B cell (primary cell): ENCODE measurements at regions not wholly inside any gene's neighbourhood (a gene's known extent, or its start where the extent isn't known, plus 50 kb on each side); places are given as distances from the start of the nearest gene placed in this dataset.

ENCODE experiments used
- CTCF ChIP-seq: fragments of 200-600 bp; IDR thresholded peaks from one replicate; pipeline ENCODE4 v1.8.0; 2022; ENCODE audit warnings: antibody characterized with exemption, mild to moderate bottlenecking
- EZH2 ChIP-seq: IDR thresholded peaks from 2 replicates; pipeline ENCODE4 v1.6.1; 2012; ENCODE audit warnings: borderline replicate concordance, low read depth, mild to moderate bottlenecking, moderate library complexity, low read length; ENCODE audit not compliant: insufficient read depth, poor library complexity, severe bottlenecking

DNA sequence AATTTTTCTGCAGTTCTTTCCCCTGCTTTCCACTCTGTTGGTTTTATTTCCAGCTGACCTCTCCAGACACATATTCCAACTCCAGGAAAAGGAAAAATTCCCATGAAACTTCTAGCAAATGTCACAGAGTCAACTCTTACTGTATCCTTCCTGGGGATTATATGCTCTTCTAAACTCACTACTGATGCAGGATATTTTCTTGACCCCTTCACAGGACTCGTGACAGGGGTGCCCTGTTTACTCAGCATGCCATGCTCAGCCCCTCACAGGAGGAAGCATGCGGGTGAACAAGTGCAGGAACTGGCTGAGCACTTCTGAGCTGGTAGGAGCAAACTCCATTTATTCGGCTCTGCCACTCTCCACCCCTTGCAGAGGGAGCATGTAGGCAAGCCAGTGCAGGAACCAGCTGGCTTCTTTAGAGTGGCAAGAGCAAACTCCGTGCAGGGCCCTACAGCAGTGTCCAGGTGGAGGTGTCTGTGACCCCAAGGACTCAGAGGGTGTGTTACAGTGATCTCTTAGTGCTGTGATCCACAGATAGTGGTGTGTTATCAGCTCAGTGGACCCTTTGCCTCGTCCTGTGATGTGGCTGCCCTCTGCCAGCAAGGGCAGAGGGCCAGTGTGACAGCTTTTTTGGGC, 413.6 kb upstream of the GRM7 start:
- TF ChIP-seq CTCF, result no peak
- no peak for TF ChIP-seq EZH2
